CD14-positive monocyte (primary cell): ENCODE measurements at regions not wholly inside any gene's neighbourhood (a gene's known extent, or its start where the extent isn't known, plus 50 kb on each side); places are given as distances from the start of the nearest gene placed in this dataset.
"Not testable (repeated sequence)": the region's sequence is repeated elsewhere in the genome, so short reads cannot be mapped to it uniquely, and the experiment has no call there.

Experiments used
- DNase-seq, 3 donors: peaks; one replicate each; pipeline ENCODE4 v3.0.0-alpha.2; 2011 to 2022
- H2AFZ ChIP-seq: 2 replicates; pipeline ENCODE4 v1.6.0; 2012; ENCODE audit warnings: mild to moderate bottlenecking, low read depth, low read length, inconsistent platforms; ENCODE audit not compliant: insufficient read depth, poor library complexity, severe bottlenecking
- H3K27ac ChIP-seq, 2 donors: 1 replicate in 1 of 2; 2 replicates in 1 of 2; pipeline ENCODE4 v1.5.1; 2012 to 2013; ENCODE audit warnings: low read length in 2 of 2, control low read depth in 1 of 2, inconsistent platforms in 1 of 2, low read depth in 1 of 2, mild to moderate bottlenecking in 1 of 2
- H3K27me3 ChIP-seq, 2 donors: one replicate each; pipeline versions ENCODE4 v1.6.0 to v1.6.1; 2011 to 2013; ENCODE audit warnings: low read length in 2 of 2; ENCODE audit not compliant: control insufficient read depth in 2 of 2, insufficient read depth in 2 of 2
- H3K36me3 ChIP-seq, 2 donors: replicated peaks in 1 of 2; 1 replicate in 1 of 2; 2 replicates in 1 of 2; pipeline versions ENCODE4 v1.5.1 to v1.6.1; 2012 to 2013; ENCODE audit warnings: low read length in 2 of 2, control low read depth in 1 of 2, inconsistent platforms in 1 of 2, mild to moderate bottlenecking in 1 of 2; ENCODE audit not compliant: insufficient read depth in 2 of 2, control insufficient read depth in 1 of 2
- H3K4me1 ChIP-seq, 2 donors: 1 replicate in 1 of 2; 2 replicates in 1 of 2; pipeline versions ENCODE4 v1.5.1 to v1.6.1; 2012 to 2013; ENCODE audit warnings: low read length in 2 of 2, control low read depth in 1 of 2, inconsistent platforms in 1 of 2, mild to moderate bottlenecking in 1 of 2, moderate library complexity in 1 of 2; ENCODE audit not compliant: insufficient read depth in 2 of 2, control insufficient read depth in 1 of 2
- H3K4me2 ChIP-seq: replicated peaks from 2 replicates; pipeline ENCODE3; 2012; ENCODE audit warnings: low read length, moderate library complexity, mild to moderate bottlenecking; ENCODE audit not compliant: poor library complexity, severe bottlenecking; ENCODE audit errors: extremely low read depth
- H3K4me3 ChIP-seq, 3 experiments: fragments of 200-600 bp in 1 of 3; sonication (generic) in 1 of 3; replicated peaks in 1 of 3; 1 replicate in 2 of 3; 2 replicates in 1 of 3; pipeline ENCODE4 v1.5.1; 2011 to 2013; ENCODE audit warnings: low read length in 3 of 3, mild to moderate bottlenecking in 3 of 3, control low read depth in 2 of 3, low read depth in 2 of 3, inconsistent platforms in 1 of 3, moderate library complexity in 1 of 3
- H3K79me2 ChIP-seq: 2 replicates; pipeline ENCODE4 v1.6.0; 2012; ENCODE audit warnings: mild to moderate bottlenecking, control low read depth, inconsistent platforms, low read length, moderate library complexity; ENCODE audit not compliant: insufficient read depth
- H3K9ac ChIP-seq: 2 replicates; pipeline ENCODE4 v1.6.0; 2017; ENCODE audit warnings: low read length, mild to moderate bottlenecking; ENCODE audit not compliant: insufficient read depth, poor library complexity, severe bottlenecking
- H3K9me3 ChIP-seq, 2 donors: replicated peaks in 1 of 2; 1 replicate in 1 of 2; 2 replicates in 1 of 2; pipeline versions ENCODE4 v1.5.1 to v1.6.1; 2012 to 2013; ENCODE audit warnings: low read length in 2 of 2, control low read depth in 1 of 2; ENCODE audit not compliant: control insufficient read depth in 1 of 2, insufficient read depth in 1 of 2
- H4K20me1 ChIP-seq: 2 replicates; pipeline ENCODE4 v1.6.0; 2012; ENCODE audit warnings: mild to moderate bottlenecking, low read length, control low read depth, moderate library complexity; ENCODE audit not compliant: insufficient read depth
- H3K27ac Mint-ChIP-seq, 7 donors: one replicate each; pipeline ENCODE4 v1.8.0; 2020; ENCODE audit warnings: mild to moderate bottlenecking in 7 of 7, mixed read lengths in 7 of 7, moderate library complexity in 6 of 7, inconsistent platforms in 2 of 7
- H3K27me3 Mint-ChIP-seq, 3 donors: one replicate each; pipeline ENCODE4 v1.8.0; 2021 to 2022; ENCODE audit warnings: low read depth in 3 of 3, mild to moderate bottlenecking in 3 of 3, mixed read lengths in 3 of 3, moderate library complexity in 3 of 3, inconsistent platforms in 1 of 3
- H3K36me3 Mint-ChIP-seq, 2 donors: one replicate each; pipeline ENCODE4 v1.8.0; 2020; ENCODE audit warnings: mixed read lengths in 2 of 2, inconsistent platforms in 1 of 2, mild to moderate bottlenecking in 1 of 2
- H3K4me1 Mint-ChIP-seq: one replicate; pipeline ENCODE4 v1.8.0; 2020; ENCODE audit warnings: mild to moderate bottlenecking, mixed read lengths
- H3K4me3 Mint-ChIP-seq, 2 donors: one replicate each; pipeline ENCODE4 v1.8.0; 2020; ENCODE audit warnings: mild to moderate bottlenecking in 2 of 2, mixed read lengths in 2 of 2, moderate library complexity in 1 of 2
- H3K9me3 Mint-ChIP-seq, 7 donors: one replicate each; pipeline ENCODE4 v1.8.0; 2020 to 2022; ENCODE audit warnings: mixed read lengths in 7 of 7, mild to moderate bottlenecking in 6 of 7, moderate library complexity in 6 of 7, inconsistent platforms in 2 of 7
- CTCF ChIP-seq: fragments of 200-600 bp; IDR thresholded peaks from one replicate; pipeline ENCODE4 v1.8.0; 2022; ENCODE audit warnings: antibody characterized with exemption, mild to moderate bottlenecking
- WGBS: methylation state at CpG from one replicate; pipeline ENCODE4 v1.1.5; 2013; ENCODE audit warnings: missing lambda C conversion rate; ENCODE audit not compliant: insufficient coverage; 5-methylcytosine and 5-hydroxymethylcytosine counted together
- intact Hi-C, 2 donors: fragments of 100-400 bp; cut with micrococcal nuclease; formaldehyde crosslinking; loops; one replicate each; pipeline versions ENCODE4 v1.15.0 to v1.15.1; 2023

GRCh38 chr10:31215052-31215451 lies 104.0 kb upstream of the ZEB1 start:
- Histone ChIP-seq H3K4me2 (peak overlapping the region; percentile 0), H3K79me2 (no peaks in the 10 kb centered on the region), H3K27me3 (no peaks in the 10 kb centered on the region), H3K4me1 (peaks cover 20% of the 10 kb centered on the region in 2 donors), H3K4me3 (no peak overlapping the region), H3K36me3 (no peaks in the 10 kb centered on the region), H4K20me1 (no peaks in the 10 kb centered on the region), H3K9me3 (no peaks in the 10 kb centered on the region), H2AFZ (peak overlapping the region; percentile 14), H3K9ac (no peak overlapping the region), H3K27ac (peak overlapping the region in 1 of 2 donors; percentile 53)
- no peak for TF ChIP-seq CTCF
- peak; percentile 49 to 63 (median 52) for DNase-seq
- intact Hi-C loops: no loop called here
- Mint-ChIP-seq H3K4me1 (peaks cover 22% of the 10 kb centered on the region), H3K36me3 (peaks cover 0 to 2% of the 10 kb centered on the region in 2 donors), H3K9me3 (no peaks in the 10 kb centered on the region), H3K27ac (peak overlapping the region; percentile 21 to 89 (median 79)), H3K4me3 (peak overlapping the region in 1 of 2 donors; percentile 51), H3K27me3 (peaks cover 4 to 7% (median 6%) of the 10 kb centered on the region in 3 donors)
- WGBS: no CpG with 5 or more reads among the region's 2 CpGs

GRCh38 chr10:31219306-31219705 lies 99.7 kb upstream of the ZEB1 start:
- no peak overlapping the region for H3K4me3 Mint-ChIP-seq
- no peaks in the 10 kb centered on the region for H3K79me2 ChIP-seq
- TF ChIP-seq CTCF: no peak
- H3K4me1 Mint-ChIP-seq: peaks cover 19% of the 10 kb centered on the region
- H3K9me3 ChIP-seq: no peaks in the 10 kb centered on the region
- H2AFZ ChIP-seq: no peak overlapping the region
- H3K4me3 ChIP-seq: no peak overlapping the region
- H4K20me1 ChIP-seq: no peaks in the 10 kb centered on the region
- H3K4me2 ChIP-seq: no peak overlapping the region
- H3K9ac ChIP-seq: no peak overlapping the region
- H3K4me1 ChIP-seq: peaks cover 16 to 18% of the 10 kb centered on the region in 2 donors
- peaks cover 4 to 7% (median 5%) of the 10 kb centered on the region in 3 donors for H3K27me3 Mint-ChIP-seq
- no peak overlapping the region for H3K27ac ChIP-seq
- peaks cover 0 to 2% of the 10 kb centered on the region in 2 donors for H3K36me3 Mint-ChIP-seq
- no peak overlapping the region for H3K27ac Mint-ChIP-seq
- no CpG with 5 or more reads among the region's 1 CpG for WGBS
- peaks cover 0 to 1% (median 0%) of the 10 kb centered on the region in 7 donors for H3K9me3 Mint-ChIP-seq
- intact Hi-C loops: no loop called here
- DNase-seq: no peak
- no peaks in the 10 kb centered on the region for H3K36me3 ChIP-seq
- H3K27me3 ChIP-seq: no peaks in the 10 kb centered on the region

GRCh38 chr10:31228780-31229179 lies 90.2 kb upstream of the ZEB1 start:
- no CpG with 5 or more reads among the region's 4 CpGs for WGBS
- H2AFZ ChIP-seq, intact Hi-C loops: not testable (repeated sequence)

More at GRCh38 chr10:31228780-31229179, 90.2 kb upstream of the ZEB1 start:
- H3K27me3 Mint-ChIP-seq, H3K36me3 ChIP-seq, H3K79me2 ChIP-seq, H3K4me3 Mint-ChIP-seq, H3K27ac ChIP-seq, H3K4me2 ChIP-seq, DNase-seq, H3K4me1 ChIP-seq, H3K4me3 ChIP-seq, H4K20me1 ChIP-seq, H3K9ac ChIP-seq, H3K36me3 Mint-ChIP-seq, H3K27me3 ChIP-seq, H3K27ac Mint-ChIP-seq, H3K4me1 Mint-ChIP-seq: not testable (repeated sequence)
- peaks cover 11 to 20% of the 10 kb centered on the region in 2 donors for H3K9me3 ChIP-seq
- peaks cover 1 to 18% (median 8%) of the 10 kb centered on the region in 7 donors for H3K9me3 Mint-ChIP-seq
